ENCODE measurements at regions not wholly inside any gene's neighbourhood (a gene's known extent, or its start where the extent isn't known, plus 50 kb on each side); places are given as distances from the start of the nearest gene placed in this dataset.
"Not testable (repeated sequence)": the region's sequence is repeated elsewhere in the genome, so short reads cannot be mapped to it uniquely, and the experiment has no call there.

DNA sequence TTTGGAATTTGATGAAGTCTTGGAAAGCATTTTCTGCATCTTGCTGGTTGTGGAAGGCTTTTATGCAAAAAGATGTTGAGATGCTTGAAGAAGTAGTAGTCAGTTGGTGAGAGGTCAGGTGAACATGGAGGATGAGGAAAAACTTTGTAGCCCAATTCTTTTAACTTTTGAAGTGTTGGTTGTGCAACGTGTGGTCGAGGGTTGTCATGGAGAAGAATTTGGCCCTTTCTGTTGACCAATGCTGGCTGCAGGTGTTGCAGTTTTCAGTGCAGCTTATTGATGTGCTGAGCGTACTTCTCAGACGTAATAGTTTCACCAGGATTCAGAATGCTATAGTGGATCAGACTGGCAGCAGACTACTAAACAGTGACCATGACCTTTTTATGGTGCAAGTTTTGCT lies 508.4 kb upstream of the MAP2 start:
- TF ChIP-seq EZH2 (IDR thresholded peaks at IDR 0.05; ENCODE audit: borderline replicate concordance, low read depth, low read length, poor library complexity, severe bottlenecking) (no peak), CTCF (conservative IDR thresholded peaks at IDR 0.05; ENCODE audit: low read depth, low read length) (no peak)
- Histone ChIP-seq H3K27me3 (replicated peaks; ENCODE audit: insufficient read depth, low read depth, low read length, poor library complexity) (no peaks in the 10 kb centered on the region), H3K4me3 (ENCODE audit: low read depth, low read length, poor library complexity, severe bottlenecking) (no peak overlapping the region), H3K9me3 (ENCODE audit: low read depth, low read length, poor library complexity, severe bottlenecking) (no peaks in the 10 kb centered on the region), H3K36me3 (ENCODE audit: insufficient read depth, low read length, poor library complexity, severe bottlenecking) (no peaks in the 10 kb centered on the region), H3K27ac (ENCODE audit: low read depth, low read length, poor library complexity, severe bottlenecking) (no peak overlapping the region), H3K4me1 (ENCODE audit: insufficient read depth, low read length, poor library complexity, severe bottlenecking) (no peaks in the 10 kb centered on the region)
- intact Hi-C loops (cut with micrococcal nuclease; ENCODE audit: unreplicated experiment): no loop called here
- CTCF ChIA-PET: no interaction called here
- no TSS peak for BruUV-seq (replicated peaks)
- no peak for DNase-seq (ENCODE audit: low spot score)
- POLR2A ChIA-PET (ENCODE audit: low non-redundant PET): no interaction called here

DNA sequence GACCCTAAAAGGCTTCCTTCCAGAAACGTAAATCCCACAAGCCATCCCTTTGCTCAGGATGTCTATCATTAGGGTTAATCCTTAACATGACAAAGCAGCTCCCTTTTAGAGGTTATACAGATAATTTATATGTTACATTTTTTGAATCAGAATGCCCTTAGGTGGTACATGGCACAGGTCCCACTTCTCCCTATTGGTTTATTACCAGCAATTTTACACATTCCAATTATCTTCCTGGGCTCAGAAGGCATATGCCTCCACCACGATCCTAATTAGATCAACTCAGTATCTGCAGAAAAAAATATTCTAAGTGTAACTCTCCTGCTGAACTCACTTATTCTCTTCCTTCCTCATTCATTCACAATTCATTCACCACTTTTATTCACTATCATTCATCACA lies 507.0 kb upstream of the MAP2 start:
- H3K4me3 ChIP-seq (ENCODE audit: low read depth, low read length, poor library complexity, severe bottlenecking): no peak overlapping the region
- TF ChIP-seq EZH2 (IDR thresholded peaks at IDR 0.05; ENCODE audit: borderline replicate concordance, low read depth, low read length, poor library complexity, severe bottlenecking) (no peak), CTCF (conservative IDR thresholded peaks at IDR 0.05; ENCODE audit: low read depth, low read length) (no peak)
- H3K27me3 ChIP-seq (replicated peaks; ENCODE audit: insufficient read depth, low read depth, low read length, poor library complexity): no peaks in the 10 kb centered on the region
- intact Hi-C loops (cut with micrococcal nuclease; ENCODE audit: unreplicated experiment): no loop called here
- ChIA-PET CTCF (no interaction called here), POLR2A (ENCODE audit: low non-redundant PET) (no interaction called here)
- no peaks in the 10 kb centered on the region for H3K9me3 ChIP-seq (ENCODE audit: low read depth, low read length, poor library complexity, severe bottlenecking)
- DNase-seq (ENCODE audit: low spot score): no peak
- no peaks in the 10 kb centered on the region for H3K4me1 ChIP-seq (ENCODE audit: insufficient read depth, low read length, poor library complexity, severe bottlenecking)
- H3K27ac ChIP-seq (ENCODE audit: low read depth, low read length, poor library complexity, severe bottlenecking): no peak overlapping the region
- BruUV-seq (replicated peaks): no TSS peak
- H3K36me3 ChIP-seq (ENCODE audit: insufficient read depth, low read length, poor library complexity, severe bottlenecking): no peaks in the 10 kb centered on the region

- H3K27ac ChIP-seq (ENCODE audit: low read depth, low read length, poor library complexity, severe bottlenecking); H3K4me1 ChIP-seq (ENCODE audit: insufficient read depth, low read length, poor library complexity, severe bottlenecking); CTCF ChIA-PET; H3K9me3 ChIP-seq (ENCODE audit: low read depth, low read length, poor library complexity, severe bottlenecking); BruUV-seq (replicated peaks); H3K36me3 ChIP-seq (ENCODE audit: insufficient read depth, low read length, poor library complexity, severe bottlenecking); POLR2A ChIA-PET (ENCODE audit: low non-redundant PET); H3K27me3 ChIP-seq (replicated peaks; ENCODE audit: insufficient read depth, low read depth, low read length, poor library complexity); intact Hi-C loops (cut with micrococcal nuclease; ENCODE audit: unreplicated experiment); H3K4me3 ChIP-seq (ENCODE audit: low read depth, low read length, poor library complexity, severe bottlenecking); DNase-seq (ENCODE audit: low spot score): not testable (repeated sequence)
Observed at GRCh38 chr2:208921358-208921757, 502.5 kb upstream of the MAP2 start.

GRCh38 chr2:208927867-208928266 lies 496.0 kb upstream of the MAP2 start:
- Histone ChIP-seq H3K4me1 (ENCODE audit: insufficient read depth, low read length, poor library complexity, severe bottlenecking) (no peaks in the 10 kb centered on the region), H3K9me3 (ENCODE audit: low read depth, low read length, poor library complexity, severe bottlenecking) (no peaks in the 10 kb centered on the region), H3K27me3 (replicated peaks; ENCODE audit: insufficient read depth, low read depth, low read length, poor library complexity) (no peaks in the 10 kb centered on the region), H3K4me3 (ENCODE audit: low read depth, low read length, poor library complexity, severe bottlenecking) (no peak overlapping the region), H3K36me3 (ENCODE audit: insufficient read depth, low read length, poor library complexity, severe bottlenecking) (no peaks in the 10 kb centered on the region), H3K27ac (ENCODE audit: low read depth, low read length, poor library complexity, severe bottlenecking) (no peak overlapping the region)
- intact Hi-C loops (cut with micrococcal nuclease; ENCODE audit: unreplicated experiment): no loop called here
- TF ChIP-seq EZH2 (IDR thresholded peaks at IDR 0.05; ENCODE audit: borderline replicate concordance, low read depth, low read length, poor library complexity, severe bottlenecking) (no peak), CTCF (conservative IDR thresholded peaks at IDR 0.05; ENCODE audit: low read depth, low read length) (no peak)
- no peak for DNase-seq (ENCODE audit: low spot score)
- ChIA-PET CTCF (no interaction called here), POLR2A (ENCODE audit: low non-redundant PET) (no interaction called here)
- BruUV-seq (replicated peaks): no TSS peak

All from A673 (cell line).